ENCODE measurements at regions not wholly inside any gene's neighbourhood (a gene's known extent, or its start where the extent isn't known, plus 50 kb on each side); places are given as distances from the start of the nearest gene placed in this dataset.

GRCh38 chr11:33970984-33971466, 79.1 kb upstream of the LMO2 start (continued):
- TF ChIP-seq TCF15 (CRISPR knock-in tag; IDR thresholded peaks at IDR 0.05) (no peak), GTF2A2 (tag; IDR thresholded peaks at IDR 0.05) (no peak), SMAD1 (IDR thresholded peaks at IDR 0.05; ENCODE audit: low read depth, low read length, partially characterized antibody) (peak; percentile 24), ZNF583 (CRISPR knock-in tag; IDR thresholded peaks at IDR 0.05) (no peak), ZNF263 (CRISPR knock-in tag; IDR thresholded peaks at IDR 0.05; ENCODE audit: borderline replicate concordance) (no peak), FOXJ2 (tag; IDR thresholded peaks at IDR 0.05) (no peak), ZNF133 (CRISPR knock-in tag; IDR thresholded peaks at IDR 0.05) (no peak), WHSC1 (IDR thresholded peaks at IDR 0.05; ENCODE audit: low read length) (no peak), KLF6 (CRISPR knock-in tag; IDR thresholded peaks at IDR 0.05; ENCODE audit: borderline replicate concordance) (no peak), ZNF408 (CRISPR knock-in tag; IDR thresholded peaks at IDR 0.05; ENCODE audit: low read depth) (no peak), ZNF134 (CRISPR knock-in tag; conservative IDR thresholded peaks at IDR 0.05) (no peak), MBD1 (CRISPR knock-in tag; IDR thresholded peaks at IDR 0.05) (no peak), KLF13 (tag; IDR thresholded peaks at IDR 0.05; ENCODE audit: borderline replicate concordance, low read depth) (no peak), JUN (IDR thresholded peaks at IDR 0.05; ENCODE audit: borderline replicate concordance, low read depth, low read length) (no peak), JUN (CRISPR knock-in tag; IDR thresholded peaks at IDR 0.05; ENCODE audit: borderline replicate concordance) (no peak), MXI1 (IDR thresholded peaks at IDR 0.05; ENCODE audit: low read depth, low read length) (no peak), ZNF764 (CRISPR knock-in tag; IDR thresholded peaks at IDR 0.05; ENCODE audit: low read depth) (no peak), BMI1 (IDR thresholded peaks at IDR 0.05; ENCODE audit: low read length) (no peak), IRF1 (CRISPR knock-in tag; IDR thresholded peaks at IDR 0.05; ENCODE audit: borderline replicate concordance) (no peak), ZBTB1 (CRISPR knock-in tag; IDR thresholded peaks at IDR 0.05; ENCODE audit: borderline replicate concordance, low read depth) (no peak), SMC3 (conservative IDR thresholded peaks at IDR 0.05; ENCODE audit: insufficient read depth, low read depth, low read length) (peak; percentile 98), NFIX (CRISPR knock-in tag; IDR thresholded peaks at IDR 0.05; ENCODE audit: low read depth) (no peak), ZNF3 (CRISPR knock-in tag; IDR thresholded peaks at IDR 0.05) (no peak)

Measured in K562 (cell line).